Mammary epithelial cell (primary cell): ENCODE measurements at regions not wholly inside any gene's neighbourhood (a gene's known extent, or its start where the extent isn't known, plus 50 kb on each side); places are given as distances from the start of the nearest gene placed in this dataset.

Experiments used
- EZH2 ChIP-seq: IDR thresholded peaks from 2 replicates; pipeline ENCODE4 v1.6.1; 2012; ENCODE audit warnings: low read length, inconsistent platforms, borderline replicate concordance
- TF ChIP-seq, protein P1 (sequence below), 2 donors: IDR thresholded peaks in 1 of 2; conservative IDR thresholded peaks in 1 of 2; 2 replicates each; pipeline ENCODE4 v1.5.1; 2011 to 2012; ENCODE audit warnings: inconsistent platforms in 2 of 2, low read length in 2 of 2, mild to moderate bottlenecking in 2 of 2, control low read depth in 1 of 2, low read depth in 1 of 2; ENCODE audit not compliant: insufficient read depth in 1 of 2; ENCODE audit errors: extremely low read depth in 1 of 2

DNA sequence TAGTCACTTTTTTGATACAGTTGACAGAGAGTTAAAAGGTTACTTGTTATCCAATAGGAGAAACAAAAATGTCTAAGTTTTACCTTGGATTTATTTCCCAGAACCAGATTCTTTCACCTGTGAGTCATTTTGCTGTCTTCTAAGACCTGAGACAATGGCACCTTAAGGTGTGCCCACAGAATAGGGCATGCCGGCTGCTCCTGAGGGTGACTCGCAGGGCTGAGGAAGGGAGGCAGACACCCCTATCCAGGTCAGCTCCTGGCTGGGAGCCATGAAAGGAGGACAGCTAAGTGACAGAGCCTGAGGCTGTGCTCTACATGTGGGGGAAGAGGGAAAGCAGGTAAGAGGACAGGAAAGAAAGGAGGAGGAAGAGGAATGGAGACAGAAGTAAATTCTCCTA, 67.8 kb downstream of the RASSF10 start:
- TF ChIP-seq, protein P1, sequence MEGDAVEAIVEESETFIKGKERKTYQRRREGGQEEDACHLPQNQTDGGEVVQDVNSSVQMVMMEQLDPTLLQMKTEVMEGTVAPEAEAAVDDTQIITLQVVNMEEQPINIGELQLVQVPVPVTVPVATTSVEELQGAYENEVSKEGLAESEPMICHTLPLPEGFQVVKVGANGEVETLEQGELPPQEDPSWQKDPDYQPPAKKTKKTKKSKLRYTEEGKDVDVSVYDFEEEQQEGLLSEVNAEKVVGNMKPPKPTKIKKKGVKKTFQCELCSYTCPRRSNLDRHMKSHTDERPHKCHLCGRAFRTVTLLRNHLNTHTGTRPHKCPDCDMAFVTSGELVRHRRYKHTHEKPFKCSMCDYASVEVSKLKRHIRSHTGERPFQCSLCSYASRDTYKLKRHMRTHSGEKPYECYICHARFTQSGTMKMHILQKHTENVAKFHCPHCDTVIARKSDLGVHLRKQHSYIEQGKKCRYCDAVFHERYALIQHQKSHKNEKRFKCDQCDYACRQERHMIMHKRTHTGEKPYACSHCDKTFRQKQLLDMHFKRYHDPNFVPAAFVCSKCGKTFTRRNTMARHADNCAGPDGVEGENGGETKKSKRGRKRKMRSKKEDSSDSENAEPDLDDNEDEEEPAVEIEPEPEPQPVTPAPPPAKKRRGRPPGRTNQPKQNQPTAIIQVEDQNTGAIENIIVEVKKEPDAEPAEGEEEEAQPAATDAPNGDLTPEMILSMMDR (conservative IDR thresholded peaks at IDR 0.05 in 1 of 2, IDR thresholded peaks at IDR 0.05 in 1 of 2; ENCODE audit: extremely low read depth in 1 of 2, insufficient read depth in 1 of 2, low read depth in 1 of 2, low read length in 2 of 2): no peak
- no peak for TF ChIP-seq EZH2
